Effector memory CD4-positive, alpha-beta T cell (primary cell): ENCODE measurements at regions not wholly inside any gene's neighbourhood (a gene's known extent, or its start where the extent isn't known, plus 50 kb on each side); places are given as distances from the start of the nearest gene placed in this dataset.

Source experiments
- DNase-seq, 3 donors: peaks; one replicate each; pipeline ENCODE4 v3.0.0-alpha.2; 2020
- H3K27ac ChIP-seq: 2 replicates; pipeline ENCODE4 v1.7.0; 2013; ENCODE audit warnings: mild to moderate bottlenecking, low read length, moderate library complexity; ENCODE audit not compliant: insufficient read depth, poor library complexity, severe bottlenecking
- H3K27me3 ChIP-seq: replicated peaks from 2 replicates; pipeline ENCODE4 v1.7.0; 2013; ENCODE audit warnings: mild to moderate bottlenecking, low read length; ENCODE audit not compliant: insufficient read depth, control insufficient read depth, poor library complexity, severe bottlenecking
- H3K36me3 ChIP-seq: 2 replicates; pipeline ENCODE4 v1.7.0; 2013; ENCODE audit warnings: mild to moderate bottlenecking, low read length, moderate library complexity; ENCODE audit not compliant: control insufficient read depth, insufficient read depth
- H3K4me1 ChIP-seq: 2 replicates; pipeline ENCODE4 v1.7.0; 2013; ENCODE audit warnings: low read length, mild to moderate bottlenecking; ENCODE audit not compliant: control insufficient read depth, insufficient read depth, poor library complexity, severe bottlenecking
- H3K4me3 ChIP-seq: 2 replicates; pipeline ENCODE4 v1.7.0; 2013; ENCODE audit warnings: low read length, low read depth, mild to moderate bottlenecking; ENCODE audit not compliant: insufficient read depth, poor library complexity, severe bottlenecking
- H3K9me3 ChIP-seq: 2 replicates; pipeline ENCODE4 v1.7.0; 2013; ENCODE audit warnings: mild to moderate bottlenecking, low read length, moderate library complexity; ENCODE audit not compliant: control insufficient read depth

DNA sequence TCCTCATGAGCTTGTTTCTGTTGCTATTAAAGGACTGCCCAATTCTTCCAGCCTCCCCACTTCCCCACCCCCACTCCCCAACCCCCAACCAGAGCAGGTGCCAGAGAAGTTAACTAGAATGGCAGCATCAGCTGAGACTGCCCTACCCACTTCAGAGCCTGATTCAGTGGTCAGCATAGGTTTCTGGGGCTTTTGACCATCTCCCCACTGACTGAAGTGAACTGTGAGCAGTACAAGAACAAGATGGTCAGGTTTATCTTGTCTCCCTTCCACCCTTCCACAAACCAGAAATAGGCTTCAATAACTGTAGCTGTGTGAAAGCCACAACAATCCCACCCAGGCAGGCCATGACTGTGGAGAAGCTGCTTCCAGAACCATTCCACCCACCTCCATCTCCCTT lies 289.4 kb upstream of the SLC24A2 start:
- no peaks in the 10 kb centered on the region for H3K9me3 ChIP-seq
- DNase-seq: no peak
- H3K27me3 ChIP-seq: no peaks in the 10 kb centered on the region
- no peak overlapping the region for H3K27ac ChIP-seq
- no peak overlapping the region for H3K4me3 ChIP-seq
- no peaks in the 10 kb centered on the region for H3K36me3 ChIP-seq
- H3K4me1 ChIP-seq: no peaks in the 10 kb centered on the region

GRCh38 chr9:20074291-20074690 lies 285.5 kb upstream of the SLC24A2 start:
- no peaks in the 10 kb centered on the region for H3K9me3 ChIP-seq
- H3K4me3 ChIP-seq: no peak overlapping the region

GRCh38 chr9:20070336-20070735 lies 281.5 kb upstream of the SLC24A2 start:
- H3K4me3 ChIP-seq: no peak overlapping the region
- H3K4me1 ChIP-seq: no peaks in the 10 kb centered on the region
- no peaks in the 10 kb centered on the region for H3K27me3 ChIP-seq
- no peak for DNase-seq
- H3K9me3 ChIP-seq: no peaks in the 10 kb centered on the region
- no peak overlapping the region for H3K27ac ChIP-seq
- H3K36me3 ChIP-seq: no peaks in the 10 kb centered on the region

More at GRCh38 chr9:20074291-20074690, 285.5 kb upstream of the SLC24A2 start:
- no peak for DNase-seq
- Histone ChIP-seq H3K4me1 (no peaks in the 10 kb centered on the region), H3K27me3 (no peaks in the 10 kb centered on the region), H3K36me3 (no peaks in the 10 kb centered on the region), H3K27ac (no peak overlapping the region)

DNA sequence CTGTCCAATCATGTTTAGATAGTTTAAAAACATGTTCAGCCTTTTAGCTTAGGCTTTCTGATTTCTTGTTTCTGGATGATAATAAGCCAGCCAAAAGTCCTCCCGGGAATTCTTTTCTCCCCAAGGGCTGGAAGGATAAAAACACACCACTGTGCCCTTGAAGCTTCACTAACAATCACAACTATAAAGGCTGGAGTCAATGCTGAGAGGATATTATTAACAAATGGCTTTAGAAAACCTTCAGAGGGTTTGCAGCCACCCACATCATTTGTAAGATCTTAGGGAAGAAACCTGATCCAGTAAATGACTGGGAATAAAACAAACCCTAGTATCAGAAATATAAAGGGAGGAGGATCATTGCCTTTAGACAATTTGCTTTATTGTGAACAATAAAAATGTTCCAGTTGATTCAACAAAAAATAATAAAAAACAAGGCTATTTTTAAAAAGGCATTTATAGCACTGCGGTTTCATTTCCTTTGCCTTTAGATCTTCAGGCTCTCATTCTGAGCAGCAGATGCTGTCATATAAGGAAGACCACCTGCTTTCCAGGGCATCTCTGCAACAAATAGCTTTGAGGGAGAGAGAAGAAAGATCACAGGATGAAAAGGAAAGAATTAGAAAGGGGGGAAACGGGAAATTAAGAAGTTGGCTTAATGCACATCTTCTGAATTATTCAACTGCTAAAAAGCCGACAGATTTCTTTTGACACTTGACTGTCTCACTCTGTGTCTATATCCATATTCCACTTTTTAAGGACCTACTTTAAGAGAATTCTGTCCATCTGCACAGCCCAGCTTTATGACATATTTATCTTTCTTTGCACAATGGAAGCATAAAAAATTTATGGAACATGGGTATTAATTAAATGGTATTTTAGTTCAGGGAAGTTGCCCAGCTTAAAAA lies 277.2 kb upstream of the SLC24A2 start:
- Histone ChIP-seq H3K4me3 (no peak overlapping the region), H3K27ac (no peak overlapping the region), H3K4me1 (no peaks in the 10 kb centered on the region), H3K9me3 (no peaks in the 10 kb centered on the region), H3K36me3 (no peaks in the 10 kb centered on the region), H3K27me3 (no peaks in the 10 kb centered on the region)
- no peak for DNase-seq

GRCh38 chr9:20065046-20065445 lies 276.2 kb upstream of the SLC24A2 start:
- H3K9me3 ChIP-seq: no peaks in the 10 kb centered on the region
- H3K36me3 ChIP-seq: no peaks in the 10 kb centered on the region
- no peak for DNase-seq
- no peak overlapping the region for H3K4me3 ChIP-seq
- no peaks in the 10 kb centered on the region for H3K4me1 ChIP-seq
- no peak overlapping the region for H3K27ac ChIP-seq
- H3K27me3 ChIP-seq: no peaks in the 10 kb centered on the region

DNA sequence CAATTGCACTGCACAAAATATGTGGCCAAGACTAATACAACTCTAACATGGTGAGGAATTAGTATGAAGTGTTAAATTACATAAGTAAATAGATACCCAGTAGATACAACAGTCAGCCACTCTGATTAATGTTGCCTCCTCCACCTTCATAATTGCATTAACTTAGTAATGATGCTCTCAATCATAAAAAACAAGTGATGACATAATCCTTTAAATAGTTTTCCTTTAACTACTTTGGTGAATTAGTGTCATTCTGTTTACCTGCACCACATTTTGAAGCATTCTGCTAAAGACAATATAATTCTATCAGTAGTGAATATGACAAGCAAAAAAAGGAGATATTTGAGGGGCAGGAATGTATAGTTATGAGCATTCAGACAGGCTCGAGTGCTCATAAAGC lies 265.9 kb upstream of the SLC24A2 start:
- Histone ChIP-seq H3K36me3 (no peaks in the 10 kb centered on the region), H3K27me3 (no peaks in the 10 kb centered on the region), H3K4me1 (no peaks in the 10 kb centered on the region), H3K27ac (no peak overlapping the region), H3K9me3 (no peaks in the 10 kb centered on the region), H3K4me3 (no peak overlapping the region)
- DNase-seq: no peak

DNA sequence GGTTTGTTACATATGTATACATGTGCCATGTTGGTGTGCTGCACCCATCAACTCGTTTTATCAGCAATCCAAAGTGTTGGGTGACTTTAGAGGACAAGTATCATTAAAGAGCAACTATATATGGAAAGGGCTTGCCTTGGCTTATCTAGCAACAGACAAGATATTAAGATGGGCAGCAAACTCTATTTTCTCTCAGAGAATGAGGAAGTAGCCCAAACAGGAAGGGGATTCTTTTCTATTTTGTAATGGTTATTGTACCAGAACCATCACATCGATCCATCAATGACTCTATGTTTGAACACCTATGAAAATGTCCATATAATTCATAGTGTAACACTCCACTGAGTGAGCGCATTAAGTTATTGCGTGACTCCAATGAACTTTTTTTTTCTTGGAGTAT lies 260.1 kb upstream of the SLC24A2 start:
- no peaks in the 10 kb centered on the region for H3K9me3 ChIP-seq
- H3K27ac ChIP-seq: no peak overlapping the region
- no peaks in the 10 kb centered on the region for H3K27me3 ChIP-seq
- no peak for DNase-seq
- no peaks in the 10 kb centered on the region for H3K4me1 ChIP-seq
- H3K4me3 ChIP-seq: no peak overlapping the region
- no peaks in the 10 kb centered on the region for H3K36me3 ChIP-seq

DNA sequence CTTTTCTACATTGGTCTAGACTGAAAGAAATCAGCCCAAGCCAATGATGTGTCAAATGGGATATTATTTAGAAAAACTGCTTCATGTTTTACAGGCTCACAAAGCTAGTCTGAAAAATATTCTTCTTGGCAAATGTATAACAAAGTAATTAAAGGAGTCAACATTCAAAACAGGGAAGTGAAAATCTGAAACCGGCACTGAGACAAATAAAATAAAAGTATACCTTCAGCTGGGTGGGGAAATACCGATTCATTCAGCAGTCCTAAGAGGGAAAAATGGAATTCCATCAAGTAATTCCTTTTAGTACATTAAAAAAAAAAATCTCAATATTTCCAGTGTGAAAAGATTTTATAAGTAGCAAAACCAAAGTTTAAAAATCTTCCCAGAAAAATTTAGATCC lies 259.6 kb upstream of the SLC24A2 start:
- H3K4me3 ChIP-seq: no peak overlapping the region
- no peak overlapping the region for H3K27ac ChIP-seq
- DNase-seq: no peak
- H3K27me3 ChIP-seq: no peaks in the 10 kb centered on the region
- H3K36me3 ChIP-seq: no peaks in the 10 kb centered on the region
- H3K4me1 ChIP-seq: no peaks in the 10 kb centered on the region
- H3K9me3 ChIP-seq: no peaks in the 10 kb centered on the region

- H3K27me3 ChIP-seq: no peaks in the 10 kb centered on the region
- H3K4me1 ChIP-seq: no peaks in the 10 kb centered on the region
- H3K9me3 ChIP-seq: no peaks in the 10 kb centered on the region
- no peak for DNase-seq
- no peak overlapping the region for H3K4me3 ChIP-seq
- no peak overlapping the region for H3K27ac ChIP-seq
- no peaks in the 10 kb centered on the region for H3K36me3 ChIP-seq
Measured at GRCh38 chr9:20044686-20045085, 255.8 kb upstream of the SLC24A2 start.

GRCh38 chr9:20043461-20043860 lies 254.6 kb upstream of the SLC24A2 start:
- Histone ChIP-seq H3K4me3 (peak overlapping the region; percentile 24), H3K27me3 (no peaks in the 10 kb centered on the region), H3K9me3 (no peaks in the 10 kb centered on the region), H3K27ac (no peak overlapping the region), H3K36me3 (no peaks in the 10 kb centered on the region), H3K4me1 (no peaks in the 10 kb centered on the region)
- DNase-seq: no peak
